GM13977 (cell line): ENCODE measurements at regions not wholly inside any gene's neighbourhood (a gene's known extent, or its start where the extent isn't known, plus 50 kb on each side); places are given as distances from the start of the nearest gene placed in this dataset.

Source experiments
- DNase-seq: peaks from one replicate; pipeline ENCODE4 v3.0.0; 2012; ENCODE audit warnings: low spot score
- CTCF ChIP-seq: IDR thresholded peaks from 2 replicates; pipeline ENCODE4 v1.5.1; 2012; ENCODE audit warnings: mild to moderate bottlenecking, control low read depth; ENCODE audit not compliant: insufficient read depth; ENCODE audit errors: extremely low read depth, missing control alignments
- in situ Hi-C: fragments of 300-500 bp; cut with MboI; formaldehyde crosslinking; loops from one replicate; pipeline ENCODE4 v1.12.0; 2022; ENCODE audit warnings: low sequenced_read_pairs, low pct_unique_long_range_greater_than_20kb, mixed read lengths, inconsistent platforms; ENCODE audit not compliant: unreplicated experiment

GRCh38 chr1:114292835-114293234, 139.2 kb upstream of the SYT6 start:
- no peak for DNase-seq
- no peak for TF ChIP-seq CTCF
- in situ Hi-C loops: no loop called here

- DNase-seq: no peak
- in situ Hi-C loops: no loop called here
- no peak for TF ChIP-seq CTCF
Observed at GRCh38 chr1:114292194-114292593, 138.5 kb upstream of the SYT6 start.

DNA sequence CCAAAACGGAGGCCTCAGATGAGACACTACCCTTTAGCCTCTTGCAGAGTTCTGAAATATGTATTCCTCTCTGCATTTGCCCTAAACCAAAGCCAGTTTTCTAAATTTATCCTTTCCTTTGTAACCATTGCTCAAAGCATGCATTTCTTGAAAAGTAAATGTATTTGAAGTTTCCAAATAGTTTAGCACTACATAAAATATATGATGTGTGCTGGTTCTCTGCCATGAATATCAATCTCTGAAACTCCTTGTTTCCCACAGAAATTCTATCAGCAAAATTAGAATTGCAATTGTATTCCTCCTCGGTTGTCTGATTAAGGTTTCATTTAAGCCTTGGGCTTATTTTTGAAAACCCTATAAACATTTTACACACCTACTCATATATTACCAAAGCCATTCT, 137.1 kb upstream of the SYT6 start:
- no peak for DNase-seq
- in situ Hi-C loops: no loop called here
- no peak for TF ChIP-seq CTCF

GRCh38 chr1:114290341-114290740, 136.7 kb upstream of the SYT6 start:
- in situ Hi-C loops: no loop called here
- no peak for DNase-seq
- no peak for TF ChIP-seq CTCF

DNA sequence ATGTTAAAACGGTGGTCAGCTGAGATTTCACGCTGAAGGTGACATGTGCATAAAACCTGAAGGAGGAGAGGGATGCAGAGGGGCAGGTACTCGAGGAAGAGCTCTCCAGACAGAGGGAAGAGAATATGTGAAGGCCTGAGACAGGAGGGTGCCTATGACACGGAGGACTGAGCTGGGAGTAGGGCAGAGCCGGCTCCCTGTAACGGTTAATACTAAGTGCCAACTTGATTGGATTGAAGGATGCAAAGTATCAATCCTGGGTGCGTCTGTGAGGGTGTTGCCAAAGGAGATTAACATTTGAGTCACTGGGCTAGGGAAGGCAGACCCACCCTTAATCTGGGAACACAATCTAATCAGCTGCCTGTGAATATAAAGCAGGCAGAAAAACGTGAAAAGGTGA, 136.2 kb upstream of the SYT6 start:
- DNase-seq: no peak
- in situ Hi-C loops: no loop called here
- no peak for TF ChIP-seq CTCF

GRCh38 chr1:114289306-114289705, 135.6 kb upstream of the SYT6 start:
- in situ Hi-C loops: no loop called here
- TF ChIP-seq CTCF: no peak
- no peak for DNase-seq

- in situ Hi-C loops: no loop called here
- TF ChIP-seq CTCF: no peak
- DNase-seq: no peak
Observed at GRCh38 chr1:114286960-114287359, 133.3 kb upstream of the SYT6 start.
